GM21737 (cell line): ENCODE measurements at regions not wholly inside any gene's neighbourhood (a gene's known extent, or its start where the extent isn't known, plus 50 kb on each side); places are given as distances from the start of the nearest gene placed in this dataset.

Experiments
- ATAC-seq: cut with Tn5 transposase; IDR thresholded peaks from one replicate; pipeline ENCODE4 v1.9.1; 2021; ENCODE audit warnings: mild to moderate bottlenecking, moderate library complexity; ENCODE audit not compliant: unreplicated experiment

- no peak for ATAC-seq
Observed at GRCh38 chr2:242022550-242023290, 153.2 kb downstream of the RTP5 start.

GRCh38 chr2:242024751-242025355, 155.3 kb downstream of the RTP5 start:
- no peak for ATAC-seq

DNA sequence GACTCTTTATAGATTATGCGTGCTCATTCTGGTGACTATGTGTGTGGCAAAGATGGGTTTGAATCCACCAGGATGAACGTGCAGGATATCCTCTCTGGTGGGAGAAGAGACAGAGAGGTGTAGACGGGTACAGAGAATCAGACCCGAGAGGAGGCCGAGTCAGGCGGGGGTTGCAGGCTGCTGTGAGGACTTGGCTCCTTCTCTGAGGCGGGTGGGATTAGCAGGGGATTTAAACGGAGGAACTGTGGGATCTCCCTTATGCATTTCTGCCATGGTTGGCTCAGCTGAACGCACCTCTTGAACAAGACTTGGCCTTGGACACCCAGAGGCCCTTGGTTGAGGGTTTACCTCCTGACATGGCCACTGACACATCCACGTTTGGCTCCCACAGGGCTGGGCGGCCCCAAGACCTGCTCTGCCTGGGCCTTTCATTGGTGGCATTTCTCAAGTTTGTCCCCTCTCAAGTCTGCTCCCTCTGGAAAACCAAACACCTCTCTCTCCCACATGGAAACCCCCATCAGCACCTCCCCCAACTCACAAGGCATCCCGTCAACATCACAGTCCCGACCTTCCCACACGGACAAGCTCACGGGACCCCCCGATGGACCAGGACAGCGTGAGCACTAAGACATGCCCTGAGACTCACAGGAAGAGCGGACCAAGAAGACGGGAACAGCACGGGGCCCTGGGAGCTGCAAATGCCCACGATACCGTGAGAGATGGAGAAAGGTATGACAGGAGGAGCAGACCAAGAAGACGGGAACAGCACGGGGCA, 158.3 kb downstream of the RTP5 start:
- ATAC-seq: no peak

GRCh38 chr2:242029422-242030225, 160.1 kb downstream of the RTP5 start:
- ATAC-seq: no peak

- ATAC-seq: no peak
Observed at GRCh38 chr2:242030226-242030575, 160.7 kb downstream of the RTP5 start.

- no peak for ATAC-seq
Observed at GRCh38 chr2:242030858-242031257, 161.3 kb downstream of the RTP5 start.

DNA sequence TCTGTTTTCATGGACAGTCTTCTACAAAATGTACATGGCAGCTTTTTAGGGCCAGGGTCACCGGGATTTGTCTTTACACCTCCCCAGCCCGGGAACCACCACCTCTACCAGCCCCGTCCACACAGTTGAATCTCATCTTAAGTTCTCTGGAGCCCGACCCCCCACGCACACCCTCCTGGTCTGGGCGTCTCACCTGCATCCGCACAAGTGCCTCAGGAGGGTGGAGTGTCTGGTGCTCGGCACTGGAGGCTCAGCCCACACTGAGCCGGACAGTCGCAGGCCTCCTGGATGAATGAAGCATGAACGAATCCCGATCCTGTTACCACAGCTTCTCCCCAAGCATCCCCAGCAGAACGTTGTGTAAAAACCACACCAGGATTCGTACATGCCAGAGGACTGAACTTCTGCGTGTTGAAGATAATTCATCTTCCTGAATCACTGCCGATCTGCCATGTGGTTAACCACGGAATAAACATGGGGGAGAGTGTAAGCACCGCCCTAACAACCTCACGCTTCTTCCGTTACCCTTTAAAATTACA, 162.0 kb downstream of the RTP5 start:
- no peak for ATAC-seq

GRCh38 chr2:242032780-242033656, 163.5 kb downstream of the RTP5 start:
- no peak for ATAC-seq

DNA sequence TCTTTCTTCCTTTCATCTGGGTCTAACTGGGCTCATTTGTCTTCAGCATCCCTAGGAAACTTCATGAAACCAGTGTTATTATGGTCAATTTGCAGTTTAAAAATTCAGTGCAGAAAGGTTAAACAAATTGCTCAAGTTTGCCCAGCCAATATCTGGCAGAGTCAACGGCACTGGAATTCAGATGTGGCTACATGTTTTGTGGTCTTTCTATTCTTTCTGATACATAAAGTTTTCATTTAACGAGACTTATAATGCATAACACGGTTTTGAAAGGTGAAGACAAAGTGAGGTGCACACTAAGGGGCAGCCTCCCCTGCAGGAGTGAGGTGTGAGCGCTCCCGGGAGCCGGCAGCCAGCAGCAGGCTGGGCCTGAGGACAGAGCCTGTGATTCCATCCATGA, 164.6 kb downstream of the RTP5 start:
- ATAC-seq: no peak

DNA sequence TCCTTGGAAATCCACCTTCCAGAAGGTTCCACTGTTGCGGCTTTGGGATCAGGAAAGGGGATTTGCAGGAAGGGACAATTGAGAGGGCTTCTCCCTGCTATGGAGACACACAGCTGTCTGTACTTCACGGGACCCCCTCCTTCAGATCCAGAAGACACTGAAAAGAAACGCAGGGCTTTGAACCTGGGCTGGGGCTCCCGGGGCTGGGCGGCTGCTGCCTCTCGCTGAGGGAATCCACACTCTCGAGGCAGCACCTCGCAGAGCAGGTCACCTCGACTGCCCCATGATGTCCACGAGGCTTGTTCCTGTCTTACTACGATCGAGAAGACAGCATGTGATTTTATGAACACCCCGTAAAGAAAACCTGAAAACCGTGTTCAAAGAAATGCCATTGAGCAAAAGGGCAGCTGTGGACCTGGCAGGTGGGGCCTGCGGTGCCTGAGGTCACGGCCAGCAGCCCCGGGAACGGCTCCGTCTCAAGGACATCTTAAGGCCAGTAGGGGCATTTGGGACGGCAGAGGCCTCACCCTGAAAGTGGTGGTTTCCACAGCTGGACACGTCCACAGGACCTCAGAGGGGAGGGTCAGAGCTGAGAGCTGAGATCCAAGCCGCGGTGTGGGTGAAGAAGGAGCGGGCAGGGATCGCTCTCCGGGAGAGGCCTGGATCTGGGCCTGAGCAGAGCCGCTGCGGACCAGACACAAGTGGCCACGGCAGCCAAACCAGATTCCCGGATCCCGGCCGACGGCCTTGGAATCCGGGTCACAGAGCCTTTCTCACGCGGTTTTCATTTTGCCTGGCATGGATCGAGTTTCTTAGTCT, 165.7 kb downstream of the RTP5 start:
- no peak for ATAC-seq

- no peak for ATAC-seq
Observed at GRCh38 chr2:242035858-242036652, 166.5 kb downstream of the RTP5 start.

DNA sequence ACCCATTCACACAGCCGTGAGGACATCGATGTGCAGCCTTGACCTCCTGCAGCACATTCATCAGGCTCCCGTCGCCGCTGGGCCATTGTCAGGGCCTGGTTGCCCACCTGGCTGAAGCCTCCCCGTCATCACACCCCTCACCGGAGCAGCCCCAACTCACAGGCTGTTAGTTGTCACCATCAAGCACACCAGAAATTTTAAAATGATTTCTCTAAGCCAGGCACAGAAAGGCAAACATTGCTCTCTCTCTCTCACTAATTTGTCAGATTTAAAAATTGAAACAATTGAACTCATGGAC, 167.1 kb downstream of the RTP5 start:
- no peak for ATAC-seq

DNA sequence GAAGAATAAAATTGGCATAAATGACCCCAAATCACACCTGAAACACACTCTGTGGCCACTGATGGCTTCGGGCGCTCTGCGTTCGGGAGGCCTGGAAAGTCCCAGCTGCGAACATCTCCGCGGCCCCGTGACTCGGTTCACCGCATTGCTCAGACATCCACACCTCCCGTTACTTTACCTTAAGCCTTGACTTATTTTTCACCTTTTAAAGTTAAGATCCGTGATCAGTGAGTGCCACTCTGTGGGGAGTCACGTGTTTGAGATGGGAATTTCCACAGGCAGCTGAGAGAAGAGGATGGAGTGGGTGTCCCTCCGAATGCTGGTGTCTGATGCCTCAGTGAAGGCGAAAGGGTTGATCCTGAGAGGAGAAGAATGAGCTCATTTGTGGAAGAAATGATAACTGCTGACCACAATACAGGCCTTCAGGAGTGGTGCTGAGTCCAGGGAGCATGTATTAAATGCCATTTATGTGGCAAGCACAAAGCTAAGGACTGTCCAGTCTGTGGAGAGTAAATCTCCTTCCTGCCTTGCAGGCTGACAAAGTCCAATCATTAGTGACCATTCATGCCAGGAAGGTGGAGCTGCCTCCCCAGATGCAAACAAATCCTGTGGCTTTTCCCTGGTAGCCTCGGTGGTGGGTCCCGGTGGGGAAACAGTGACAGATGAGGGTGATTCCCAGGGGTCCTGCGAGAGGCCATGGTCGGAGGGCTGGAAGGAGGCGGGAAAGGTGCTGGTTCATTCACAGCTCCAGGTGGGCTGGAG, 168.8 kb downstream of the RTP5 start:
- no peak for ATAC-seq

DNA sequence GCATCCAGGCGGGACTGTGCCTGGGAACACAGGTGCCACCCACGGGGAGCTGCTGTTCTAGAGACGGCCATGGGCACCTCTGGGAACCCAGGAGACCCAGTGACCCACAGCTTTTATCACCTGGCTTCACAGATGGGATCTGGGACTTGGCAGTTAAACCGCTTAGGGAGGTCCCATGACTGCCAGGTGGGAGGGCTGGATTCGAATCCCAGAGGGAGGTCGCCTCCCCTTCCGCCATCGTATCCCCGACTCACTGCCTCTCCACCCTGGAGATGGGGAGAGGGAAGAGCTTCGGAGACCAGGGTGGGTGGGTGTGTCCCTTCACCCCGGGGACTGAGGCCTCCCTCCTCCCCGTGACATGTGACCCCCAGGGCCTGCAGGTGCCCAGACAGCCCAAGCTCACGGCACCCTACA, 169.4 kb downstream of the RTP5 start:
- ATAC-seq: no peak

DNA sequence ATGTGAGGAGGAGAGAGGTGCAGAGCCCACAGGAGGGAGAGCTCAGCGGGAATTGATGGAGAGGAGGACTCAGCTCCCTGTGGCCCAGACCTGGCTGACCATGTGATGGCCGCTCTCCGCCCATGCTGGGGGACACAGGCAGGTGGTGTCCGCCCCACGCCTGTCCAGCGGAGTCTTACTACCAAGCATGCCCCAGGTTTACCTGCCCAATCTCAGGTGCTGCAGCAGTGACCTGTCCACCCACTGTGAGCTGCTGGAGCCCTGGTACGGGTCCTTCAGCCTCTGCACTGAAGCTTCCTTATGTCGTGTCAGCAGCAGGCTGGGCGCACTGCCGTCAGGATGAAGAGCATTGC, 170.8 kb downstream of the RTP5 start:
- ATAC-seq: no peak

- no peak for ATAC-seq
Observed at GRCh38 chr2:242040681-242041080, 171.2 kb downstream of the RTP5 start.

GRCh38 chr2:242041816-242042215, 172.3 kb downstream of the RTP5 start:
- no peak for ATAC-seq
